MM.1S (cell line): ENCODE measurements at regions not wholly inside any gene's neighbourhood (a gene's known extent, or its start where the extent isn't known, plus 50 kb on each side); places are given as distances from the start of the nearest gene placed in this dataset.

Experiments used
- CTCF ChIP-seq: fragments of 300-600 bp; sonication (generic); IDR thresholded peaks from 2 replicates; pipeline ENCODE4 v1.5.1; 2016; ENCODE audit warnings: antibody characterized with exemption, low read length, mixed read lengths
- EZH2 ChIP-seq: fragments of 300-600 bp; sonication (generic); optimal IDR thresholded peaks from 2 replicates; pipeline ENCODE3; 2017; ENCODE audit warnings: low read depth, mild to moderate bottlenecking, antibody characterized with exemption, low read length, mixed read lengths

- TF ChIP-seq CTCF, result no peak
- no peak for TF ChIP-seq EZH2
Measured at GRCh38 chr3:3739330-3740060, 59.7 kb upstream of the LRRN1 start.
